Loucy (cell line): ENCODE measurements at regions not wholly inside any gene's neighbourhood (a gene's known extent, or its start where the extent isn't known, plus 50 kb on each side); places are given as distances from the start of the nearest gene placed in this dataset.

Experiments used
- H2AFZ ChIP-seq: fragments of 200-600 bp; sonication (generic); 2 replicates; pipeline ENCODE4 v1.6.0; 2016; ENCODE audit warnings: antibody characterized with exemption, mild to moderate bottlenecking, low read length, moderate library complexity
- H3F3A ChIP-seq: fragments of 200-600 bp; 2 replicates; pipeline ENCODE4 v1.6.0; 2016; ENCODE audit warnings: antibody characterized with exemption, low read depth, mild to moderate bottlenecking
- H3K27me3 ChIP-seq: fragments of 200-600 bp; sonication (generic); 2 replicates; pipeline ENCODE4 v1.6.1; 2014; ENCODE audit warnings: low read length, mild to moderate bottlenecking; ENCODE audit not compliant: insufficient read depth, poor library complexity, severe bottlenecking
- H3K36me3 ChIP-seq: fragments of 200-600 bp; sonication (generic); 2 replicates; pipeline ENCODE4 v1.6.1; 2016; ENCODE audit warnings: low read length; ENCODE audit not compliant: insufficient read depth
- H3K4me1 ChIP-seq: fragments of 200-600 bp; sonication (generic); 2 replicates; pipeline ENCODE4 v1.5.1; 2014; ENCODE audit warnings: low read length, mild to moderate bottlenecking; ENCODE audit not compliant: insufficient read depth, poor library complexity, severe bottlenecking
- H3K4me2 ChIP-seq: fragments of 200-600 bp; sonication (generic); 2 replicates; pipeline ENCODE4 v1.6.0; 2014; ENCODE audit warnings: antibody characterized with exemption, low read length, low read depth, mild to moderate bottlenecking; ENCODE audit not compliant: poor library complexity, severe bottlenecking
- H3K4me3 ChIP-seq: fragments of 200-600 bp; sonication (generic); 2 replicates; pipeline ENCODE4 v1.5.1; 2014; ENCODE audit warnings: low read length, mild to moderate bottlenecking, mixed read lengths; ENCODE audit not compliant: poor library complexity, severe bottlenecking
- H3K79me2 ChIP-seq: fragments of 200-600 bp; sonication (generic); 2 replicates; pipeline ENCODE4 v1.6.1; 2014; ENCODE audit warnings: low read length; ENCODE audit not compliant: insufficient read depth
- H3K9ac ChIP-seq: fragments of 200-600 bp; sonication (generic); 2 replicates; pipeline ENCODE4 v1.6.0; 2014; ENCODE audit warnings: mild to moderate bottlenecking, low read depth, low read length, moderate library complexity; ENCODE audit not compliant: poor library complexity, severe bottlenecking
- H3K9me2 ChIP-seq: fragments of 200-600 bp; sonication (generic); replicated peaks from 2 replicates; pipeline ENCODE4 v1.6.1; 2016; ENCODE audit warnings: low read depth, low read length, mixed read lengths
- H3K9me3 ChIP-seq: fragments of 200-600 bp; sonication (generic); 2 replicates; pipeline ENCODE4 v1.6.1; 2014; ENCODE audit warnings: mild to moderate bottlenecking, antibody characterized with exemption, low read length, low read depth; ENCODE audit not compliant: insufficient read depth
- H4K20me1 ChIP-seq: fragments of 200-600 bp; sonication (generic); 2 replicates; pipeline ENCODE4 v1.6.0; 2014; ENCODE audit warnings: antibody characterized with exemption, low read length, mild to moderate bottlenecking; ENCODE audit not compliant: insufficient read depth, poor library complexity, severe bottlenecking
- CTCF ChIP-seq: fragments of 200-600 bp; sonication (generic); conservative IDR thresholded peaks from 2 replicates; pipeline ENCODE4 v1.5.1; 2014; ENCODE audit warnings: mild to moderate bottlenecking, antibody characterized with exemption, low read length
- EZH2phosphoT487 ChIP-seq: fragments of 200-600 bp; IDR thresholded peaks from 2 replicates; pipeline ENCODE4 v1.6.1; 2018; ENCODE audit warnings: antibody characterized with exemption, mild to moderate bottlenecking, moderate library complexity, borderline replicate concordance

DNA sequence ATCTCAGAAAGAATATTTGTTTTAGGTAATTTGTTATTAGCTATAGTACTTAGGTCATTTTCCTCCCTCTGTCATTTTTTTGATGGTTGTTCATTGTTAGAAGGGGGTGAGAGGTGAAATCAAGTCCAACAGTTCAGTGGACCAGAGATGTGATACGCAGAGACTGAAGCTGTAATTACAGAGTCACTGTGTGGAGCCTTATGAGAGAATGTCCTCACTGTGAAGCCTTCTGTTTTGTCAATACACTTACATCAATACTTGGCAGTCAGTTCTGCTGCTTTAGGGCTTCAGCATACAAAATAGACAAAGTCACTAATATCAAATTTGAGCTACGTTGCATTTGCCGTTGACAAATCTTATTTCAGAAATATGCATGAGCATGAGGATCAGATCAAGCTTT lies 692.5 kb downstream of the C4orf33 start:
- Histone ChIP-seq H3K4me1 (no peaks in the 10 kb centered on the region), H3K36me3 (no peaks in the 10 kb centered on the region), H3F3A (no peaks in the 10 kb centered on the region), H3K4me3 (no peak overlapping the region), H3K9me3 (no peaks in the 10 kb centered on the region), H4K20me1 (no peaks in the 10 kb centered on the region), H3K9me2 (no peaks in the 10 kb centered on the region), H3K27me3 (no peaks in the 10 kb centered on the region), H2AFZ (no peak overlapping the region), H3K79me2 (no peaks in the 10 kb centered on the region), H3K9ac (no peak overlapping the region), H3K4me2 (no peak overlapping the region)
- TF ChIP-seq EZH2phosphoT487 (no peak), CTCF (no peak)

GRCh38 chr4:129804461-129804981 lies 708.6 kb downstream of the C4orf33 start:
- no peaks in the 10 kb centered on the region for H4K20me1 ChIP-seq
- H3F3A ChIP-seq: no peaks in the 10 kb centered on the region
- no peaks in the 10 kb centered on the region for H3K9me2 ChIP-seq
- H3K9me3 ChIP-seq: no peaks in the 10 kb centered on the region
- no peaks in the 10 kb centered on the region for H3K4me1 ChIP-seq
- no peaks in the 10 kb centered on the region for H3K36me3 ChIP-seq
- no peak overlapping the region for H2AFZ ChIP-seq
- H3K27me3 ChIP-seq: no peaks in the 10 kb centered on the region
- no peak overlapping the region for H3K4me3 ChIP-seq
- H3K4me2 ChIP-seq: no peak overlapping the region
- H3K79me2 ChIP-seq: no peaks in the 10 kb centered on the region
- TF ChIP-seq CTCF: no peak
- TF ChIP-seq EZH2phosphoT487: no peak
- H3K9ac ChIP-seq: no peak overlapping the region

DNA sequence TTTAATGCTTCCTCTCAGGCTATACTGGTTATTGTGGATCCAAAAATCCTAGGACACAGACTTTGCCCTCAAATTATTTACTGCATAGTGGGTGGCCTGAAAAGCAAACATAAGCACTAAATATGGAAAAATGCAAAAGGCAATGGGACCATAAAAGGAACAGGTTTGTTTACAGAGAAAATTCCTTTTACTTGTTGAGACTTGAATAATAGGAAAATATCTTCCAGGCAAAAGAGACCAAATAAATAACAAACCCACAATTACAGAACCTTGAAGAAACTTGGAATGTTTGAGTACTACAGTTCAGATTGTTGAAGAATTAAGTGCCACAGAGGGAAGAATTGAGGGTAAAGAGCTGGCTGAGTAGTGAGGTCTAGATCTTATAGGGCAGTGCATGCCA lies 711.0 kb downstream of the C4orf33 start:
- Histone ChIP-seq H4K20me1 (no peaks in the 10 kb centered on the region), H3K4me1 (no peaks in the 10 kb centered on the region), H3K9me2 (no peaks in the 10 kb centered on the region), H3F3A (no peaks in the 10 kb centered on the region), H3K4me3 (no peak overlapping the region), H3K36me3 (no peaks in the 10 kb centered on the region), H3K79me2 (no peaks in the 10 kb centered on the region), H3K9ac (no peak overlapping the region), H3K9me3 (no peaks in the 10 kb centered on the region), H2AFZ (no peak overlapping the region), H3K27me3 (no peaks in the 10 kb centered on the region), H3K4me2 (no peak overlapping the region)
- TF ChIP-seq CTCF: no peak
- no peak for TF ChIP-seq EZH2phosphoT487
